MG63 (cell line): ENCODE measurements at regions not wholly inside any gene's neighbourhood (a gene's known extent, or its start where the extent isn't known, plus 50 kb on each side); places are given as distances from the start of the nearest gene placed in this dataset.
"Not testable (repeated sequence)": the region's sequence is repeated elsewhere in the genome, so short reads cannot be mapped to it uniquely, and the experiment has no call there.

Source experiments
- DNase-seq: peaks from one replicate; pipeline ENCODE4 v3.0.0-alpha.2; 2020
- H3K27me3 ChIP-seq: fragments of 250-450 bp; sonication (Bioruptor Pico); 2 replicates; pipeline ENCODE4 v1.5.1; 2020; ENCODE audit warnings: mild to moderate bottlenecking, moderate library complexity
- H3K36me3 ChIP-seq: fragments of 250-450 bp; sonication (Bioruptor Pico); 2 replicates; pipeline ENCODE4 v1.5.1; 2020; ENCODE audit warnings: mild to moderate bottlenecking, moderate library complexity
- H3K4me3 ChIP-seq: fragments of 250-450 bp; sonication (Bioruptor Pico); 2 replicates; pipeline ENCODE4 v1.5.1; 2020; ENCODE audit warnings: mild to moderate bottlenecking, moderate library complexity
- H3K9me3 ChIP-seq: fragments of 250-450 bp; sonication (Bioruptor Pico); 2 replicates; pipeline ENCODE4 v1.5.1; 2020; ENCODE audit warnings: mild to moderate bottlenecking, moderate library complexity

- no peak for DNase-seq
- H3K36me3 ChIP-seq: no peaks in the 10 kb centered on the region
- no peaks in the 10 kb centered on the region for H3K9me3 ChIP-seq
- no peak overlapping the region for H3K4me3 ChIP-seq
- H3K27me3 ChIP-seq: no peaks in the 10 kb centered on the region
Observed at GRCh38 chr10:124172181-124172916, 79.0 kb upstream of the CHST15 start.

- H3K9me3 ChIP-seq: no peaks in the 10 kb centered on the region
- no peak for DNase-seq
- H3K4me3 ChIP-seq: no peak overlapping the region
- no peaks in the 10 kb centered on the region for H3K27me3 ChIP-seq
- no peaks in the 10 kb centered on the region for H3K36me3 ChIP-seq
Observed at GRCh38 chr10:124171561-124171960, 78.2 kb upstream of the CHST15 start.

- no peaks in the 10 kb centered on the region for H3K9me3 ChIP-seq
- no peaks in the 10 kb centered on the region for H3K36me3 ChIP-seq
- no peak overlapping the region for H3K4me3 ChIP-seq
- no peaks in the 10 kb centered on the region for H3K27me3 ChIP-seq
- no peak for DNase-seq
Observed at GRCh38 chr10:124170631-124171030, 77.2 kb upstream of the CHST15 start.

GRCh38 chr10:124168991-124169802, 75.8 kb upstream of the CHST15 start:
- DNase-seq: no peak
- no peaks in the 10 kb centered on the region for H3K27me3 ChIP-seq
- H3K36me3 ChIP-seq: no peaks in the 10 kb centered on the region
- no peak overlapping the region for H3K4me3 ChIP-seq
- H3K9me3 ChIP-seq: no peaks in the 10 kb centered on the region

GRCh38 chr10:124168581-124168980, 75.2 kb upstream of the CHST15 start:
- Histone ChIP-seq H3K4me3 (no peak overlapping the region), H3K36me3 (no peaks in the 10 kb centered on the region), H3K9me3 (no peaks in the 10 kb centered on the region), H3K27me3 (no peaks in the 10 kb centered on the region)
- no peak for DNase-seq

GRCh38 chr10:124167925-124168324, 74.5 kb upstream of the CHST15 start:
- H3K4me3 ChIP-seq, H3K9me3 ChIP-seq, H3K27me3 ChIP-seq, DNase-seq, H3K36me3 ChIP-seq: not testable (repeated sequence)

- no peaks in the 10 kb centered on the region for H3K36me3 ChIP-seq
- no peaks in the 10 kb centered on the region for H3K9me3 ChIP-seq
- DNase-seq: no peak
- H3K27me3 ChIP-seq: no peaks in the 10 kb centered on the region
- H3K4me3 ChIP-seq: no peak overlapping the region
Observed at GRCh38 chr10:124166431-124167125, 73.2 kb upstream of the CHST15 start.

GRCh38 chr10:124165827-124166226, 72.4 kb upstream of the CHST15 start:
- Histone ChIP-seq H3K27me3 (no peaks in the 10 kb centered on the region), H3K36me3 (no peaks in the 10 kb centered on the region), H3K4me3 (no peak overlapping the region), H3K9me3 (no peaks in the 10 kb centered on the region)
- DNase-seq: no peak

- Histone ChIP-seq H3K4me3 (no peak overlapping the region), H3K27me3 (no peaks in the 10 kb centered on the region), H3K9me3 (no peaks in the 10 kb centered on the region), H3K36me3 (no peaks in the 10 kb centered on the region)
- DNase-seq: no peak
Observed at GRCh38 chr10:124165311-124165710, 71.9 kb upstream of the CHST15 start.

GRCh38 chr10:124164264-124164663, 70.9 kb upstream of the CHST15 start:
- Histone ChIP-seq H3K4me3 (no peak overlapping the region), H3K9me3 (no peaks in the 10 kb centered on the region), H3K36me3 (no peaks in the 10 kb centered on the region), H3K27me3 (no peaks in the 10 kb centered on the region)
- no peak for DNase-seq

GRCh38 chr10:124162774-124163354, 69.5 kb upstream of the CHST15 start:
- no peaks in the 10 kb centered on the region for H3K27me3 ChIP-seq
- no peaks in the 10 kb centered on the region for H3K36me3 ChIP-seq
- H3K4me3 ChIP-seq: no peak overlapping the region
- DNase-seq: no peak
- no peaks in the 10 kb centered on the region for H3K9me3 ChIP-seq

GRCh38 chr10:124162136-124162535, 68.7 kb upstream of the CHST15 start:
- Histone ChIP-seq H3K27me3 (no peaks in the 10 kb centered on the region), H3K36me3 (no peaks in the 10 kb centered on the region), H3K4me3 (no peak overlapping the region), H3K9me3 (no peaks in the 10 kb centered on the region)
- no peak for DNase-seq

GRCh38 chr10:124161601-124162000, 68.2 kb upstream of the CHST15 start:
- Histone ChIP-seq H3K9me3 (no peaks in the 10 kb centered on the region), H3K27me3 (no peaks in the 10 kb centered on the region)
- no peak for DNase-seq

GRCh38 chr10:124160943-124161582, 67.7 kb upstream of the CHST15 start:
- DNase-seq: no peak
- H3K9me3 ChIP-seq: no peaks in the 10 kb centered on the region
- no peak overlapping the region for H3K4me3 ChIP-seq
- H3K27me3 ChIP-seq: no peaks in the 10 kb centered on the region
- H3K36me3 ChIP-seq: no peaks in the 10 kb centered on the region

More at GRCh38 chr10:124161601-124162000, 68.2 kb upstream of the CHST15 start:
- no peaks in the 10 kb centered on the region for H3K36me3 ChIP-seq
- H3K4me3 ChIP-seq: no peak overlapping the region

- no peaks in the 10 kb centered on the region for H3K36me3 ChIP-seq
- no peak for DNase-seq
- no peaks in the 10 kb centered on the region for H3K27me3 ChIP-seq
- no peak overlapping the region for H3K4me3 ChIP-seq
- no peaks in the 10 kb centered on the region for H3K9me3 ChIP-seq
Observed at GRCh38 chr10:124160176-124160575, 66.8 kb upstream of the CHST15 start.

GRCh38 chr10:124159153-124159552, 65.8 kb upstream of the CHST15 start:
- no peak for DNase-seq
- H3K9me3 ChIP-seq: no peaks in the 10 kb centered on the region
- H3K27me3 ChIP-seq: no peaks in the 10 kb centered on the region
- no peak overlapping the region for H3K4me3 ChIP-seq
- no peaks in the 10 kb centered on the region for H3K36me3 ChIP-seq

GRCh38 chr10:124158592-124158991, 65.2 kb upstream of the CHST15 start:
- Histone ChIP-seq H3K36me3 (no peaks in the 10 kb centered on the region), H3K27me3 (no peaks in the 10 kb centered on the region), H3K4me3 (no peak overlapping the region), H3K9me3 (no peaks in the 10 kb centered on the region)
- DNase-seq: no peak
